MM.1S (cell line): ENCODE measurements at regions not wholly inside any gene's neighbourhood (a gene's known extent, or its start where the extent isn't known, plus 50 kb on each side); places are given as distances from the start of the nearest gene placed in this dataset.

Experiments used
- EZH2 ChIP-seq: fragments of 300-600 bp; sonication (generic); optimal IDR thresholded peaks from 2 replicates; pipeline ENCODE3; 2017; ENCODE audit warnings: low read depth, mild to moderate bottlenecking, antibody characterized with exemption, low read length, mixed read lengths
- EZH2phosphoT487 ChIP-seq: fragments of 300-600 bp; sonication (generic); IDR thresholded peaks from 2 replicates; pipeline ENCODE4 v1.6.1; 2018; ENCODE audit warnings: antibody characterized with exemption, low read length
- TF ChIP-seq, protein P1 (sequence below): fragments of 300-600 bp; sonication (generic); IDR thresholded peaks from 2 replicates; pipeline ENCODE4 v1.5.1; 2016; ENCODE audit warnings: antibody characterized with exemption, low read length, mixed read lengths

DNA sequence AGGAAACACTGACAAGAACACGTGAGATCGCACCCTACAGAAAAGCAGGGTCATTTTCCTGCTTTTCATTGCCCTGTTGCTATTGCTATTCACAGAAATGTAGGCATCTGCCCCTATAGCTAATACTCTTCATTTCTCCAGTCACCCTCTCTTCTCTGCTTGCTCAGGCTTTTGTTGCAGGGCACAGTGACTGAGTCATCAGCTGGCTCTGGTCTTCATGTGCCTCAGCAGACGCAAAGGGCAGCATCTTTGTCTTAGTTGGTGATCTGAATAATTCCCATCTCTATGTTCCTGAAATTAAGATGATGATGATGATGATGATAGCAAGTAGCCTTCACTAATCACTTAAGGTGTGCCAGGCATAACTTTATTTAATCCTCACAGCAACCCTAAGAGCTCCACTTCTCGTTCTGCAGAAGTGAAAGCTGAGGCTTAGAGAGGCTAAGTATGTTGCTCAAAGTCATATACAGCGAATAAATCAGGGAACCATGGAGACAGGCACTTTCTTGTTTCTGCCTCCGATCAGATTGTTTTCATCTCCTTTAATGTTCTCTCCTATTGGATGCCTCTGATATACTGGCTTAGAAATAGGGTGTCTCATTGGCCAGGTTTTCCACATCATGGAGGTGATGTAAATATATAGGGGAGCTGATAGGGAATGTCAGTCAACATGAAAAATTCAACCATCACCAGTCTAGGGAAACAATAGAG, 133.0 kb upstream of the STK32A start:
- TF ChIP-seq, protein P1, sequence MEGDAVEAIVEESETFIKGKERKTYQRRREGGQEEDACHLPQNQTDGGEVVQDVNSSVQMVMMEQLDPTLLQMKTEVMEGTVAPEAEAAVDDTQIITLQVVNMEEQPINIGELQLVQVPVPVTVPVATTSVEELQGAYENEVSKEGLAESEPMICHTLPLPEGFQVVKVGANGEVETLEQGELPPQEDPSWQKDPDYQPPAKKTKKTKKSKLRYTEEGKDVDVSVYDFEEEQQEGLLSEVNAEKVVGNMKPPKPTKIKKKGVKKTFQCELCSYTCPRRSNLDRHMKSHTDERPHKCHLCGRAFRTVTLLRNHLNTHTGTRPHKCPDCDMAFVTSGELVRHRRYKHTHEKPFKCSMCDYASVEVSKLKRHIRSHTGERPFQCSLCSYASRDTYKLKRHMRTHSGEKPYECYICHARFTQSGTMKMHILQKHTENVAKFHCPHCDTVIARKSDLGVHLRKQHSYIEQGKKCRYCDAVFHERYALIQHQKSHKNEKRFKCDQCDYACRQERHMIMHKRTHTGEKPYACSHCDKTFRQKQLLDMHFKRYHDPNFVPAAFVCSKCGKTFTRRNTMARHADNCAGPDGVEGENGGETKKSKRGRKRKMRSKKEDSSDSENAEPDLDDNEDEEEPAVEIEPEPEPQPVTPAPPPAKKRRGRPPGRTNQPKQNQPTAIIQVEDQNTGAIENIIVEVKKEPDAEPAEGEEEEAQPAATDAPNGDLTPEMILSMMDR, result no peak
- TF ChIP-seq EZH2, result no peak
- no peak for TF ChIP-seq EZH2phosphoT487
